ENCODE measurements at regions not wholly inside any gene's neighbourhood (a gene's known extent, or its start where the extent isn't known, plus 50 kb on each side); places are given as distances from the start of the nearest gene placed in this dataset.

DNA sequence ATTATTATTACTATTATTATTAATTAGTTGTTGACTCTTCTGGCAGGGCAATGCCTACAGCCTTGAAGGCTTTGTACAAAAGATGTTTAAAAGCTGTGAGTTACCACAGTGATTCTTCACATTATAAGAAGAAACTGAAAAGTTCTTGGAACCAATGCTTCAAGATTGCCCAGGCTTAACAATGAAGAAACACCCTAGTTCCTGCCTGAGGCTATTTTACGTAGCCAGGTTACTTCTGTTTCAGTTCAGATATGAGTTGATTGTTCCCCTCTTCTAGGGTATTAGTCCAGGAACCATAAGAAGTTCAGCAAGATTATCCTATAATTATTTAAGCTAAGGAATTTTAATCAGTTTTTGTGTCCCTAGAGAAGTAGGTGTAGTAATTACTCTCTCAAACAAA is 154.6 kb upstream of the CDH12 start:
- in situ Hi-C loops (cut with HindIII; ENCODE audit: extremely low pct_ligation_motif_present, low pct_unique_long_range_greater_than_20kb), result no loop called here
- Histone ChIP-seq H3K9me3 (ENCODE audit: low read length) (no peaks in the 10 kb centered on the region), H3K36me3 (replicated peaks in 1 of 2; ENCODE audit: control insufficient read depth in 1 of 2, insufficient read depth in 2 of 2, low read length in 2 of 2) (no peaks in the 10 kb centered on the region), H3K4me3 (replicated peaks in 1 of 3; ENCODE audit: insufficient read depth in 1 of 3, low read depth in 2 of 3, low read length in 3 of 3) (no peak overlapping the region), H2AFZ (ENCODE audit: low read length) (no peak overlapping the region), H3K4me1 (ENCODE audit: insufficient read depth, low read length) (no peaks in the 10 kb centered on the region), H4K20me1 (ENCODE audit: insufficient read depth, low read length) (no peaks in the 10 kb centered on the region), H3K27ac (ENCODE audit: extremely low read length, insufficient read depth, low read length) (no peak overlapping the region), H3K27me3 (ENCODE audit: control insufficient read depth in 1 of 2, insufficient read depth in 2 of 2, low read length in 2 of 2) (no peaks in the 10 kb centered on the region), H3K4me2 (ENCODE audit: low read depth, low read length) (no peak overlapping the region), H3K9ac (ENCODE audit: insufficient read depth, low read depth, low read length) (no peak overlapping the region), H3K79me2 (ENCODE audit: insufficient read depth, low read length) (no peaks in the 10 kb centered on the region)
- FAIRE-seq (no peak), ATAC-seq (no peak), DNase-seq (ENCODE audit: low spot score) (no peak)
- intact Hi-C loops (cut with micrococcal nuclease; ENCODE audit: unreplicated experiment), result no loop called here
- POLR2A ChIA-PET, result no interaction called here
- WGBS (ENCODE audit: low lambda C conversion rate), result 20% methylated on average over 1 of the region's 1 CpG
- BruUV-seq (replicated peaks), result no TSS peak
- TF ChIP-seq REST (IDR thresholded peaks at IDR 0.05; ENCODE audit: borderline replicate concordance in 1 of 2, low read depth in 1 of 2, low read length in 2 of 2) (no peak), RBM22 (optimal IDR thresholded peaks at IDR 0.05; ENCODE audit: low read length) (no peak), NKX3-1 (CRISPR knock-in tag; IDR thresholded peaks at IDR 0.05) (no peak), SMYD3 (CRISPR knock-in tag; IDR thresholded peaks at IDR 0.05) (no peak), PLRG1 (conservative IDR thresholded peaks at IDR 0.05) (no peak), FLYWCH1 (CRISPR knock-in tag; IDR thresholded peaks at IDR 0.05) (no peak), SNAPC5 (CRISPR knock-in tag; IDR thresholded peaks at IDR 0.05; ENCODE audit: borderline replicate concordance) (no peak), ZNF772 (CRISPR knock-in tag; IDR thresholded peaks at IDR 0.05) (no peak), MED8 (CRISPR knock-in tag; IDR thresholded peaks at IDR 0.05; ENCODE audit: insufficient replicate concordance) (no peak), GLI4 (CRISPR knock-in tag; IDR thresholded peaks at IDR 0.05; ENCODE audit: borderline replicate concordance) (no peak), U2AF2 (IDR thresholded peaks at IDR 0.05; ENCODE audit: low read depth, low read length) (no peak), FOXA1 (IDR thresholded peaks at IDR 0.05) (no peak), FOXA1 (CRISPR knock-in tag; IDR thresholded peaks at IDR 0.05) (no peak)
- CTCF ChIA-PET (ENCODE audit: low intra/inter-chr PET ratio, low total read pairs), result no interaction called here

Measured in HepG2 (cell line).